K562 (cell line): ENCODE measurements at regions not wholly inside any gene's neighbourhood (a gene's known extent, or its start where the extent isn't known, plus 50 kb on each side); places are given as distances from the start of the nearest gene placed in this dataset.

Experiments
- EP300 ChIP-seq: IDR thresholded peaks from 2 replicates; pipeline ENCODE4 v1.6.1; 2012; ENCODE audit warnings: low read length, improper control_type of control experiment
- FOS ChIP-seq: IDR thresholded peaks from 3 replicates; pipeline ENCODE4 v1.6.1; 2011; ENCODE audit not compliant: insufficient read length; ENCODE audit errors: extremely low read depth
- KAT7 ChIP-seq: sonication (generic); formaldehyde crosslinking; IDR thresholded peaks from 2 replicates; pipeline ENCODE4 v1.8.0; 2022; ENCODE audit warnings: missing genetic modification reagents, mild to moderate bottlenecking, borderline replicate concordance
- POLR2AphosphoS5 ChIP-seq: IDR thresholded peaks from 2 replicates; pipeline ENCODE4 v1.6.1; 2011; ENCODE audit warnings: mild to moderate bottlenecking, low read depth, low read length, moderate library complexity; ENCODE audit not compliant: control insufficient read depth, insufficient read depth
- SP1 ChIP-seq: sonication (generic); formaldehyde crosslinking; IDR thresholded peaks from 2 replicates; pipeline ENCODE4 v1.8.1; 2022; ENCODE audit warnings: mild to moderate bottlenecking, missing genetic modification reagents
- TBL1XR1 ChIP-seq, 2 experiments: IDR thresholded peaks; 2 replicates each; pipeline ENCODE4 v1.6.1; 2012; ENCODE audit warnings: improper control_type of control experiment in 2 of 2, low read length in 2 of 2, mild to moderate bottlenecking in 1 of 2
- TF ChIP-seq, protein P1 (sequence below), 3 experiments: IDR thresholded peaks in 2 of 3; conservative IDR thresholded peaks in 1 of 3; 2 replicates each; pipeline ENCODE4 v1.5.1; 2011 to 2012; ENCODE audit warnings: low read length in 3 of 3, mild to moderate bottlenecking in 3 of 3, control low read depth in 2 of 3, improper control_type of control experiment in 1 of 3, inconsistent platforms in 1 of 3, low read depth in 1 of 3, mixed read lengths in 1 of 3, moderate library complexity in 1 of 3; ENCODE audit not compliant: insufficient read depth in 2 of 3

DNA sequence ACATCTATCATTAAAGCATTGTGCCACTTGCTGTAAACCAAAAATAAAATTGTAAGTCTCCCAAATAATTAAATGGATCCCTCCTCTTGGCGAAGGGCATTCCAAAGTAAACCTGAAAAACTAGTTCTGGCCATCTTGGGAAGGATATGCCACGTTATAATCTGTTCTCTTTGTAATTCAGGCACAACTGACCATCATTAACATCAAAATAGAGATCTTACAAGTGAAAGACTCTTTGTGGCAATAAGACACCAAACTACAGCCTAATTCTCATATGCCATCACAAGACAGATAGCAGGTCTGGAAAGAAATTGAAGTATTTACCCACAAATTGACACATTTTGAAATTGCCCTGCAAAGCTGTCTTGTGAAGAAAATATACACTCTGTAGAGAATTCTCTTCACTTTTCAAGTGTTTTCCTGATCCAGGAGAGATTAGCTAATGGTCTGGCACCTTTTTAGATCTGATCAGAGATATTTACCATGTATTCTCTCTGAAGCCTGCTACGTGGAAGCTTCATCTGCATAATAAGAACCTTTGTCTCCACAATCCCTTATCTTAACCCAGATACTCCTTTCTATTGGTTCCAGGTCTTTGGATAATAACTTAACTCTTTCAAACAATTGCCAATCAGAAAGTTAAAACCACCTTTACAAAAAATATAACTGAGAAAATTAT is 630.4 kb upstream of the CCDC179 start:
- TF ChIP-seq KAT7 (no peak), SP1 (CRISPR knock-in tag) (no peak), EP300 (no peak), FOS (no peak), TBL1XR1 (IDR thresholded peaks at IDR 0.05; ENCODE audit: low read length in 2 of 2) (no peak), POLR2AphosphoS5 (no peak)
- TF ChIP-seq, protein P1, sequence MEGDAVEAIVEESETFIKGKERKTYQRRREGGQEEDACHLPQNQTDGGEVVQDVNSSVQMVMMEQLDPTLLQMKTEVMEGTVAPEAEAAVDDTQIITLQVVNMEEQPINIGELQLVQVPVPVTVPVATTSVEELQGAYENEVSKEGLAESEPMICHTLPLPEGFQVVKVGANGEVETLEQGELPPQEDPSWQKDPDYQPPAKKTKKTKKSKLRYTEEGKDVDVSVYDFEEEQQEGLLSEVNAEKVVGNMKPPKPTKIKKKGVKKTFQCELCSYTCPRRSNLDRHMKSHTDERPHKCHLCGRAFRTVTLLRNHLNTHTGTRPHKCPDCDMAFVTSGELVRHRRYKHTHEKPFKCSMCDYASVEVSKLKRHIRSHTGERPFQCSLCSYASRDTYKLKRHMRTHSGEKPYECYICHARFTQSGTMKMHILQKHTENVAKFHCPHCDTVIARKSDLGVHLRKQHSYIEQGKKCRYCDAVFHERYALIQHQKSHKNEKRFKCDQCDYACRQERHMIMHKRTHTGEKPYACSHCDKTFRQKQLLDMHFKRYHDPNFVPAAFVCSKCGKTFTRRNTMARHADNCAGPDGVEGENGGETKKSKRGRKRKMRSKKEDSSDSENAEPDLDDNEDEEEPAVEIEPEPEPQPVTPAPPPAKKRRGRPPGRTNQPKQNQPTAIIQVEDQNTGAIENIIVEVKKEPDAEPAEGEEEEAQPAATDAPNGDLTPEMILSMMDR (IDR thresholded peaks at IDR 0.05 in 2 of 3, conservative IDR thresholded peaks at IDR 0.05 in 1 of 3; ENCODE audit: insufficient read depth in 2 of 3, low read depth in 1 of 3, low read length in 3 of 3) = no peak
